Loucy (cell line): ENCODE measurements at regions not wholly inside any gene's neighbourhood (a gene's known extent, or its start where the extent isn't known, plus 50 kb on each side); places are given as distances from the start of the nearest gene placed in this dataset.

ENCODE experiments used
- EZH2phosphoT487 ChIP-seq: fragments of 200-600 bp; IDR thresholded peaks from 2 replicates; pipeline ENCODE4 v1.6.1; 2018; ENCODE audit warnings: antibody characterized with exemption, mild to moderate bottlenecking, moderate library complexity, borderline replicate concordance
- TF ChIP-seq, protein P1 (sequence below): fragments of 200-600 bp; sonication (generic); conservative IDR thresholded peaks from 2 replicates; pipeline ENCODE4 v1.5.1; 2014; ENCODE audit warnings: mild to moderate bottlenecking, antibody characterized with exemption, low read length

DNA sequence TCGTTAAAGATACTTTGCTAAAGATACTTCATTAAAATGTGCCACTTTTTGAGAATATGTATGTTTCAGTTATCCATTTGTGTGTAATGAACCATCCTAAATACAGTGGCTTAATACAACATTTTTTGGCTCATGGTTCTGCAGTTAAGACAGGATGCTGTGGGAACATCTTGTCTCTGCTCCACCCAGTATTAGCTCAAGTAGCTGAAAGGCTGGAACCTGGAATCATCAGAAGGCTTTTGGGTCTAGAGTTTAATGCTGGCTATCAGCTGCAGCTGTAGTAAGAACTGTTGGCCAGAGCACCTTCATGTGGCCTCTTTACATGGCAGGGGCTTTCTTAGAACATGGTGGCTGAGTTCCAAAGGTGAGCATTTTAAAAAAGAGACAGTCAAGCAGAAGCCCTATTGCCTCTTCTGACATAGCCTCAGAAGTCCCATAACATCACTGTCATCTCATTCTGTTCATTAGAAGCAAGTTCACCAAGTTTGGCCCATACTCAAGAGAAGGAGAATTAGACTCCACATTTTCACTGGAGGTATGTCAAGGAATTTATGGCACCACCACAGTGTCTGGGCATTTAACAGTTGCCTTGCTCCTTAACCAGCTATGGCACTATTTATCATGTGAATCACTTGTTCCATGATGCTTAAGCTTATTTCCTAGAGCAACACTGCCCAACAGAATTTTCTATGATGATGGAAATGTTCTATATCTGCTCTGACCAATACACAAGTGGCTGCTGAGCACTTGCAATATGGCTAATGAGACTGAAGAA is 70.4 kb upstream of the PDZRN3 start:
- TF ChIP-seq, protein P1, sequence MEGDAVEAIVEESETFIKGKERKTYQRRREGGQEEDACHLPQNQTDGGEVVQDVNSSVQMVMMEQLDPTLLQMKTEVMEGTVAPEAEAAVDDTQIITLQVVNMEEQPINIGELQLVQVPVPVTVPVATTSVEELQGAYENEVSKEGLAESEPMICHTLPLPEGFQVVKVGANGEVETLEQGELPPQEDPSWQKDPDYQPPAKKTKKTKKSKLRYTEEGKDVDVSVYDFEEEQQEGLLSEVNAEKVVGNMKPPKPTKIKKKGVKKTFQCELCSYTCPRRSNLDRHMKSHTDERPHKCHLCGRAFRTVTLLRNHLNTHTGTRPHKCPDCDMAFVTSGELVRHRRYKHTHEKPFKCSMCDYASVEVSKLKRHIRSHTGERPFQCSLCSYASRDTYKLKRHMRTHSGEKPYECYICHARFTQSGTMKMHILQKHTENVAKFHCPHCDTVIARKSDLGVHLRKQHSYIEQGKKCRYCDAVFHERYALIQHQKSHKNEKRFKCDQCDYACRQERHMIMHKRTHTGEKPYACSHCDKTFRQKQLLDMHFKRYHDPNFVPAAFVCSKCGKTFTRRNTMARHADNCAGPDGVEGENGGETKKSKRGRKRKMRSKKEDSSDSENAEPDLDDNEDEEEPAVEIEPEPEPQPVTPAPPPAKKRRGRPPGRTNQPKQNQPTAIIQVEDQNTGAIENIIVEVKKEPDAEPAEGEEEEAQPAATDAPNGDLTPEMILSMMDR: no peak
- no peak for TF ChIP-seq EZH2phosphoT487
